H1 (cell line): ENCODE measurements at regions not wholly inside any gene's neighbourhood (a gene's known extent, or its start where the extent isn't known, plus 50 kb on each side); places are given as distances from the start of the nearest gene placed in this dataset.
A peak's percentile ranks its signal among the peaks of the same experiment; 100 is the strongest.

ENCODE experiments used
- CTCF ChIA-PET: fragments of 300-600 bp; sonication (Branson Sonifier 250); formaldehyde crosslinking; loops from one replicate; lab custom pipeline; 2021; ENCODE audit not compliant: partially characterized antibody; lab: Charles Lee
- POLR2A ChIA-PET: fragments of 300-600 bp; sonication (Branson Sonifier 250); formaldehyde crosslinking; loops from one replicate; lab custom pipeline; 2021; ENCODE audit warnings: inconsistent platforms; ENCODE audit not compliant: partially characterized antibody; lab: Charles Lee
- DNase-seq, 2 experiments: peaks; one replicate each; pipeline versions ENCODE4 v3.0.0 to v3.0.0-alpha.2; 2010 to 2022; ENCODE audit warnings: low spot score in 2 of 2, low read depth in 1 of 2, mixed read lengths in 1 of 2
- FAIRE-seq: peaks from 2 replicates; lab custom pipeline; 2011; peaks lifted over from hg19 to GRCh38; lab: Jason Lieb, UNC
- H2AFZ ChIP-seq: 2 replicates; pipeline ENCODE4 v1.8.1; 2012; ENCODE audit warnings: low read length, inconsistent platforms
- H2AK5ac ChIP-seq: 2 replicates; pipeline ENCODE4 v1.6.1; 2013; ENCODE audit warnings: low read depth, low read length
- H2BK120ac ChIP-seq: replicated peaks from 2 replicates; pipeline ENCODE3; 2013; ENCODE audit warnings: low read depth, low read length, inconsistent platforms
- H2BK12ac ChIP-seq: 2 replicates; pipeline ENCODE4 v1.6.1; 2013; ENCODE audit warnings: low read depth, low read length
- H2BK15ac ChIP-seq: 2 replicates; pipeline ENCODE4 v1.6.1; 2013; ENCODE audit warnings: low read length
- H2BK20ac ChIP-seq: 2 replicates; pipeline ENCODE4 v1.6.1; 2013; ENCODE audit warnings: low read length
- H2BK5ac ChIP-seq: 2 replicates; pipeline ENCODE4 v1.6.1; 2013; ENCODE audit warnings: low read depth, low read length
- H3K14ac ChIP-seq: 2 replicates; pipeline ENCODE4 v1.6.1; 2013; ENCODE audit warnings: inconsistent platforms; ENCODE audit not compliant: insufficient read length
- H3K18ac ChIP-seq: 2 replicates; pipeline ENCODE4 v1.6.1; 2013; ENCODE audit warnings: low read length; ENCODE audit errors: extremely low read depth
- H3K23ac ChIP-seq: 2 replicates; pipeline ENCODE4 v1.6.1; 2013; ENCODE audit warnings: inconsistent platforms; ENCODE audit not compliant: insufficient read length
- H3K23me2 ChIP-seq: 2 replicates; pipeline ENCODE4 v1.6.1; 2013; ENCODE audit warnings: low read depth, low read length
- H3K27ac ChIP-seq: 2 replicates; pipeline ENCODE4 v1.6.1; 2011; ENCODE audit warnings: low read depth, low read length, inconsistent platforms
- H3K27me3 ChIP-seq, 4 experiments: replicated peaks in 1 of 4; 1 replicate in 1 of 4; 2 replicates in 3 of 4; pipeline versions ENCODE4 v1.6.1 to v1.8.1; 2011 to 2013; ENCODE audit warnings: low read length in 3 of 4, mild to moderate bottlenecking in 3 of 4, inconsistent platforms in 2 of 4, mixed read lengths in 2 of 4, moderate library complexity in 1 of 4; ENCODE audit not compliant: control insufficient read depth in 3 of 4, insufficient read depth in 3 of 4; ENCODE audit errors: extremely low read depth in 1 of 4
- H3K36me3 ChIP-seq, 4 experiments: 2 replicates each; pipeline versions ENCODE4 v1.6.1 to v1.8.1; 2011 to 2013; ENCODE audit warnings: mild to moderate bottlenecking in 4 of 4, low read length in 3 of 4, moderate library complexity in 2 of 4, control low read depth in 1 of 4, inconsistent platforms in 1 of 4; ENCODE audit not compliant: insufficient read depth in 4 of 4, control insufficient read depth in 2 of 4
- H3K4ac ChIP-seq: replicated peaks from 2 replicates; pipeline ENCODE3; 2013; ENCODE audit warnings: low read length, low read depth, mixed read lengths, inconsistent platforms; ENCODE audit not compliant: insufficient read length
- H3K4me1 ChIP-seq, 4 experiments: replicated peaks in 1 of 4; 1 replicate in 1 of 4; 2 replicates in 3 of 4; pipeline versions ENCODE4 v1.6.1 to v1.8.1; 2011 to 2013; ENCODE audit warnings: low read length in 3 of 4, inconsistent platforms in 2 of 4, mixed read lengths in 1 of 4; ENCODE audit not compliant: insufficient read depth in 4 of 4, control insufficient read depth in 3 of 4
- H3K4me2 ChIP-seq, 2 experiments: 2 replicates each; pipeline versions ENCODE4 v1.6.1 to v1.8.1; 2011 to 2013; ENCODE audit warnings: low read depth in 2 of 2, low read length in 2 of 2, control low read depth in 1 of 2, inconsistent platforms in 1 of 2, mild to moderate bottlenecking in 1 of 2; ENCODE audit not compliant: insufficient read depth in 1 of 2
- H3K4me3 ChIP-seq, 4 experiments: fragments of 200-600, 300-600 bp in 1 of 4; sonication (generic), shearing (Covaris generic), sonication (Bioruptor Twin) in 1 of 4; 2 replicates each; pipeline versions ENCODE4 v1.5.1 to v1.8.1; 2011 to 2016; ENCODE audit warnings: low read length in 4 of 4, low read depth in 3 of 4, control low read depth in 2 of 4, inconsistent platforms in 2 of 4, mild to moderate bottlenecking in 2 of 4, mixed read lengths in 1 of 4, moderate library complexity in 1 of 4; ENCODE audit not compliant: insufficient read depth in 2 of 4; ENCODE audit errors: extremely low read depth in 1 of 4
- H3K56ac ChIP-seq: replicated peaks from 2 replicates; pipeline ENCODE3; 2013; ENCODE audit warnings: low read depth, mild to moderate bottlenecking, mixed read lengths, low read length, inconsistent platforms; ENCODE audit not compliant: insufficient read length
- H3K79me1 ChIP-seq: 2 replicates; pipeline ENCODE4 v1.6.1; 2013; ENCODE audit warnings: low read depth, low read length, control low read depth
- H3K79me2 ChIP-seq, 2 experiments: 2 replicates each; pipeline versions ENCODE4 v1.6.1 to v1.8.1; 2012 to 2013; ENCODE audit warnings: low read length in 2 of 2, mild to moderate bottlenecking in 2 of 2, inconsistent platforms in 1 of 2; ENCODE audit not compliant: insufficient read depth in 2 of 2, control insufficient read depth in 1 of 2
- H3K9ac ChIP-seq, 4 experiments: replicated peaks in 1 of 4; 1 replicate in 1 of 4; 2 replicates in 3 of 4; pipeline versions ENCODE4 v1.6.1 to v1.8.1; 2011 to 2013; ENCODE audit warnings: low read depth in 3 of 4, low read length in 3 of 4, control low read depth in 2 of 4, mild to moderate bottlenecking in 2 of 4, moderate library complexity in 2 of 4, inconsistent platforms in 1 of 4; ENCODE audit errors: extremely low read depth in 1 of 4
- H3K9me3 ChIP-seq, 2 experiments: 2 replicates each; pipeline versions ENCODE4 v1.6.1 to v1.8.1; 2012 to 2013; ENCODE audit warnings: mild to moderate bottlenecking in 2 of 2, moderate library complexity in 2 of 2, control low read depth in 1 of 2, inconsistent platforms in 1 of 2, low read depth in 1 of 2, low read length in 1 of 2, mixed read lengths in 1 of 2; ENCODE audit not compliant: insufficient read depth in 2 of 2
- H4K20me1 ChIP-seq, 2 experiments: replicated peaks in 1 of 2; 2 replicates each; pipeline versions ENCODE3 to v1.8.1; 2011 to 2013; ENCODE audit warnings: inconsistent platforms in 2 of 2, low read length in 2 of 2, mild to moderate bottlenecking in 1 of 2; ENCODE audit not compliant: insufficient read depth in 2 of 2, control insufficient read depth in 1 of 2
- H4K5ac ChIP-seq: 2 replicates; pipeline ENCODE4 v1.6.1; 2013; ENCODE audit warnings: low read length, low read depth, mixed read lengths, inconsistent platforms; ENCODE audit not compliant: insufficient read length
- H4K8ac ChIP-seq: 2 replicates; pipeline ENCODE4 v1.8.0; 2013; ENCODE audit warnings: mild to moderate bottlenecking, moderate library complexity, low read length, inconsistent platforms; ENCODE audit not compliant: insufficient read depth; ENCODE audit errors: extremely low read depth
- H4K91ac ChIP-seq: replicated peaks from 2 replicates; pipeline ENCODE3; 2013; ENCODE audit warnings: low read length, mixed read lengths, inconsistent platforms; ENCODE audit not compliant: insufficient read length
- EGR1 ChIP-seq: IDR thresholded peaks from 2 replicates; pipeline ENCODE4 v1.6.1; 2011; ENCODE audit warnings: low read depth, low read length, borderline replicate concordance
- WGBS, 2 experiments: shearing (Covaris generic) in 1 of 2; methylation state at CpG; one replicate each; pipeline versions ENCODE4 v1.1.6 to v1.1.7; 2013 to 2015; ENCODE audit warnings: low lambda C conversion rate in 2 of 2, mixed read lengths in 2 of 2, inconsistent platforms in 1 of 2, low coverage in 1 of 2, missing lambda C conversion rate in 1 of 2; ENCODE audit not compliant: insufficient replicate concordance in 2 of 2, insufficient coverage in 1 of 2, insufficient read length in 1 of 2; ENCODE audit errors: extremely low coverage in 1 of 2, missing lambda C conversion rate in 1 of 2; 5-methylcytosine and 5-hydroxymethylcytosine counted together

DNA sequence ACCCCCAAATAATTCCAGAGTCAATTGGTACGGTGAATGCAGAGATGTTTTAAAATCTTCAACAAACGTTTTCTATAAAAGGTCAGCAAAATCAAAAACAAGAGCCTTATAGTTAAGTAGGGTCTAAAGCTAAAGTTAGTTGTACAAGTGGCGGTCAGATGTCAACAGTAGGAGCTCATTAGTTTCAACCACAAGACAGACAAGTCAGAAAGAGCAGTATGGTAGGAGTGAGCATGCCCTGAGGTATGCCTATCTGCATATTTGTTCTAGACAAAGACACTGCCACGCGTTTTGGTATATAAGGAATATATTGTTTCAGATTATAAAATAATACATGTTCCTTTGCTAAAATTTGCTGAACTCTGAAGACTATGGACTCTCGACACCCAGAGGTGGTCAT lies 431.5 kb upstream of the KIF2B start:
- Histone ChIP-seq H3K4me1 (no peaks in the 10 kb centered on the region), H2AFZ (0 out of 2 replicates have a peak overlapping the region, but pooled peaks have one; percentile 45), H3K14ac (no peak overlapping the region), H3K79me1 (no peaks in the 10 kb centered on the region), H3K23ac (no peak overlapping the region), H4K20me1 (no peaks in the 10 kb centered on the region), H2AK5ac (no peak overlapping the region), H2BK5ac (no peak overlapping the region), H3K4ac (no peak overlapping the region), H2BK12ac (no peak overlapping the region), H3K27me3 (peaks cover 0 to 3% (median 0%) of the 10 kb centered on the region in 4 experiments; a peak in 1 of 7 replicates), H3K79me2 (no peaks in the 10 kb centered on the region), H3K27ac (no peak overlapping the region), H3K23me2 (no peaks in the 10 kb centered on the region), H3K36me3 (no peaks in the 10 kb centered on the region), H3K9me3 (no peaks in the 10 kb centered on the region), H3K56ac (no peak overlapping the region), H3K4me3 (no peak overlapping the region), H3K4me2 (no peak overlapping the region)
- 90% methylated on average over 6 of the region's 6 CpGs; no CpG with 5 or more reads in 1 of the 2 experiments for WGBS, 2 experiments
- FAIRE-seq = no peak
- no peak for DNase-seq
- ChIA-PET CTCF (no interaction called here), POLR2A (no interaction called here)
- no peak for TF ChIP-seq EGR1
- TF ChIP-seq, all 59 proteins: peak for 0
- Histone ChIP-seq H2BK15ac (no peak overlapping the region), H4K5ac (no peak overlapping the region), H4K91ac (no peak overlapping the region), H2BK120ac (no peak overlapping the region), H3K9ac (no peak overlapping the region), H2BK20ac (no peak overlapping the region), H4K8ac (no peak overlapping the region), H3K18ac (no peak overlapping the region)
